Right ventricle myocardium inferior (tissue), 1 donor: ENCODE measurements at regions not wholly inside any gene's neighbourhood (a gene's known extent, or its start where the extent isn't known, plus 50 kb on each side); places are given as distances from the start of the nearest gene placed in this dataset.

Source experiments
- ATAC-seq: fragments of 200-7000 bp; cut with Tn5 transposase; one replicate; pipeline ENCODE4 v1.9.1; 2020; ENCODE audit warnings: mild to moderate bottlenecking, moderate library complexity
- DNase-seq: peaks from one replicate; pipeline ENCODE4 v3.0.0; 2021; ENCODE audit errors: missing footprints
- intact Hi-C: fragments of 100-400 bp; cut with DNase I; formaldehyde crosslinking; loops from one replicate; pipeline ENCODE4 v1.11.0; 2022
- donor health status: DM: no; HTN: yes; CAD: no; lungs with severe emphysema.

DNA sequence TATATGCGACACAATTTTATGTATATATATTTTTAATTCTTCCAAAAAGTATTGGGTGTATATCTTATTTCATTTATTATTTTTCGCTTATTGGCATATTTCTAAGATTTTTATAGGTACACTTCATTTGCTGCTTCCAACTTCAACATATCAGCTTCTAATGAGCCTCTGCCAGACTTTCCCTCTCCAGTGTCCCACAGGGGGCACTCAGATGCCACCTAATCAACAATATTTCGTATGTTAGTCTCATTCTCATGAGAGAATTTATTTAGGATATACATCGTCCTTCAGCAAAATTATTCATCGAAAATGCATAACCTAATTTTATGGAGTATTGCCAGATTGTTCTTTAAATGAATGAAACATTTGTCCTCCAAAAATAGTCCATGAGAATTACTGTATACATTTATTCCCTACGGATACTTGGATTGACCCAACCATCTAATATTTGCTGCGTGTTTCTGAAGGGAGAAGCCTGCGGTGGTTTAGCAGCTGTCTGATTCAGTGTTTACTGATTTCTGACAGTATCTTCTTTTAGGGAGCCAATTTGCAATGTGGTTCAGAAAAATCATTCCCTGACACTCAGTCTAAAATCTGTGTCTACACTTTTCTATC lies 100.6 kb upstream of the SELENOP start:
- ATAC-seq (no peak), DNase-seq (no peak)
- intact Hi-C loops, result loop anchor here (10.0 kb wide), 1 partner anchor 153 kb away; no protein-coding TSS in a partner anchor

DNA sequence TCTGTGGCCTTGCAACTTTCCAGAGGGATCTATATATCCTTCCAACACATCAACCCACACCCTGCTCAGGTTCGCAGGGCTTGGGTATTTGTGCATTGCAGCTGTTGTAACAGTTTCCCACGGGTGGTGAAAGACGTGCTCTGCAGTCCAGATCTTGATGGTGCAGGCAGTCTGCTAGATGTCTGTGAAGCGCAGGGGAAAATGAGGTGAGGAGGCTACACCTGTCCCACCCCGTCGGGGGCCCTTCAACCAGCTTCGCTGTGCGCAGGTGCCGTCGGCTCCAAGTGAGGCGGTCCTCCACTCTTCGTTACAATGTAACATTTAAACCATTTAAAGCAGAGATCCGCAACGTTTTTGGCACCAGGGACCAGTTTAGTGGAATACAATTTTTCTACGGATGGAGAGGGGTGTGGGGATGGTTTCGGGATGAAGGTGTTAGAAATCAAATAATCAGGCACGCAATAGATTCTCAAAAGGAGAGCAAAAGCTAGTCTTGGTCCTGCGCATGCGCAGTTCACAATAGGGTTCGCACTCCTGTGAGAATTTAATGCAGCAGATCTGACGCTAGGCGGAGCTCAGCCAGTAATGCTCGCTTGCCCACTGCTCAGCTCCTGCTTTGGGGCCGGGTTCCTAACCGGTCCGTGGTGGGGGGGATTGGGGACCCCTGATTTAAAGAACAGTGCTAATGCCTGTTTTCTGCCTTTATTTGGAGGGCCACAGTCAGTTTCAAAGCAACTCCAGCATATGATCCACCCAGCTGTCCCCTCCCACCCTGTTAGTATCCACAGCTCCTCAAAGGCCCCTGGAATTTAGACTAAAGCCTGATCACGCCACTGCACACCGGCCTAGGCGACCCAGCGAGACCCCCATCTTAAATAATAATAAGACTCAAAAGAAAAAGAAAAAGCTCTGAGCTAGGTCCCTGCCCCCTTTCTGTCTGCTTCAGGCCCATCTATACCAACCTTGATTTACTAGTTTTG lies 97.1 kb upstream of the SELENOP start:
- DNase-seq, result peak; percentile 96
- peak; percentile 93 for ATAC-seq
- intact Hi-C loops, result loop anchor here (2.0 to 5.0 kb wide), 3 partner anchors 132 to 480 kb away; partner anchors contain the start of gene ANXA2R

DNA sequence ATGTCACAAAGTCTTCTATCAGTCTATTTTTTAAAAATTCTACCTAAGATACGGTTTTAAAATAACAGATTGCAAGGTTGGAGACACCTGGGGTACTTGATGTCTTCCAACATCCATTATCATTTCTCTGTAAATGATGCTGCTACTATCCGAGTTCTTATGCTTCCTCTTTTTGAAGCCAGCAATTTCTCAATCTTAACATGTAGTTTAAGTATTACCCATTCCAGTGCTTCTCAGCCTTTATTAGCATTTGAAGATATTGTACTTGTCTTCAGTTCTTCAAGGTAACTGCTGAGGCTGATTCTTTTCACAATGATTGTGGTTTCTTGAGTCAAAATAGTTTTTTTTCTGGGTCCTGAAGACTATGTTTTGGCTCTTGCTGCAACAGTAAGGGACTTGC lies 96.4 kb upstream of the SELENOP start:
- DNase-seq (no peak), ATAC-seq (no peak)
- intact Hi-C loops, result loop anchor here (2.0 to 5.0 kb wide), 3 partner anchors 133 to 481 kb away; partner anchors contain the start of gene ANXA2R

DNA sequence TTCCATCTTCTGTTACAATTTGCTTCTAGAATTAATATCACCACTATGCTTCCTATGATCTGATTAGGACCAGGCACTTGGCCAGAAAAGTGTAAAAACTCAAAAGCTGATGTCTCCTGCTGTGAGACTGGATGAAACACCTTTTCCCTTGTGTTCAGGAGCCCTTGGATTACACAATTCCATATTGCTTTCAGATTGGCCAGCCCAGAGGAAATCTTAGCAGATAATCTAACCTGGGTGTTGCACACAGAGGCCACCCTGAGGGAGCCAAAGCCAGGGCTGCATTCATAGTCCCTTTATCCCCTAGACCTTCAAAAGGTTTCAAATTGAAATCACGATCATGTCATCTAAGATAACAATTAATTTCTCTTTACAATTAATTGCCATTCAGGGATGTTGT lies 94.1 kb upstream of the SELENOP start:
- intact Hi-C loops, result loop anchor here (5.0 kb wide), 1 partner anchor 201 kb away; no protein-coding TSS in a partner anchor

DNA sequence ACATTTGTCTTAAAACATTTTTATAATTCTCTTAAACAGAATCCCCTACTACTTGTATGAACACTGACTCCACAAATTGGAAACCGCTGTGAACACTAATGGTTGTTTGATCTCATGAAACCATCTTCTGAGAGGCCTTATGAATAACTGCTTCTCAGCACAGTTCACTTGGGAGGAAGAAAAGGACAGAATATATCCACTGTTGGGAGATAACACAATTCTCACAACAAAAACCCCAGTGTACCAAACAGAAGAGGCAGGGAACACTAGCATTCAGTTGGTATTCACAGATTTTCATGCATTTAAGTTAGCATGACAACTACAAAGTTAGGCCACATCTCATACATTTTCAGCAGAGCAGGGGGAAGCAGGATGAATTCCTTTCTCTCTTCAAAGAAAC lies 89.0 kb upstream of the SELENOP start:
- intact Hi-C loops, result no loop called here
- DNase-seq (no peak), ATAC-seq (no peak)

More for the DNA sequence above, 94.1 kb upstream of the SELENOP start:
- ATAC-seq (no peak), DNase-seq (no peak)

DNA sequence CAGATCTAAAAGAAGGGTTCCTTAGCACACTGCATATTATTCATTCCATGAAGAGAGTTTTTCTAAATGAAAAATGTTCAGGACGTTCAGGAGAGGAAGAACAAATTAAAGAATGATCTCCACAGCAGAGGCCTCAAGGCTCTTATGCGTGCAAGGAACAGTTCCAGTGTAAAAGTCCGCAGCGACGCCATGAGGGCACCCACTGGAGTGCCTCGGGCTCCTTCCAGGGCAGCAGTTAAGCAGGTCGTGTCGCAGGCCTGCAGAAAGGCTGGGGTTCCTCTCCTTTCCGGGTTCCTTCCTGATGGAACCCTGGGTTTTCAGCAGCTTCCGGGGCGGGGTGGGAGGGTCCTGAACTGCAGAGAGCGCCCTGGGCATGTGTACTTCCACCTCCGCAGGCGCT lies 87.1 kb upstream of the SELENOP start:
- no peak for ATAC-seq
- intact Hi-C loops, result no loop called here
- peak; percentile 59 for DNase-seq

DNA sequence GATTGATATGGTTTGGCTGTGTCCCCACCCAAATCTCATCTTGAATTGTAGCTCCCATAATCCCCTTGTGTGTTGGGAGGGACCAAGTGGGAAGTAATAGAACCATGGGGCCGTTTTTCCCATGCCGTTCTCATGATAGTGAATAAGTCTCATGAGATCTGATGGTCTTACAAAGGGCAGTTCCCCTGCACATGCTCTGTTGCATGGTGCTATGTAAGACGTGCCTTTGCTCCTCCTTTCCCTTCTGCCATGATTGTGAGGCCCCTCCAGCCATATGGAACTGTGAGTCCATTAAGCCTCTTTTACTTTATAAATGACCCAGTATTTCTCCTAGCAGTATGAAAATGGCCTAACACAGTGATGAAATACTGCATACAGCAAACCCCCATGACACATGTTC lies 84.8 kb upstream of the SELENOP start:
- no peak for ATAC-seq
- intact Hi-C loops, result no loop called here
- DNase-seq, result no peak

DNA sequence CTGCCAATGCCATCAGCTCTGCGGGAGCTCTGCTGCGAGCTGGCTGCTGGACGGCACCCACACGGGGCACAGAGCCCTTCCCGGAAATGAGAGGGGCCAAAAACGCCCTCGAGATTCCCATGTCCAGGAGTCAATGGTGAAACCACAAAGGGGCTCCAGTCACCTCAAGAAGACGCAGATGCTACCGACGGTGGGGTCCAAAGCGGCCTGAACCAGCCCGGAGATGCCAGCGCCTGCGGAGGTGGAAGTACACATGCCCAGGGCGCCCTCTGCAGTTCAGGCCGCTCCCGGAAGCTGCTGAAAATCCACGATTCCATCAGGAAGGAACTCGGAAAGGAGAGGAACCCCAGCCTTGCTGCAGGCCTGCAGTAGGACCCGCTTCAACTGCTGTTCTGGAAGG lies 82.4 kb upstream of the SELENOP start:
- intact Hi-C loops, result loop anchor here (5.0 kb wide), 1 partner anchor 1032 kb away; no protein-coding TSS in a partner anchor
- peak; percentile 70 for DNase-seq
- no peak for ATAC-seq

DNA sequence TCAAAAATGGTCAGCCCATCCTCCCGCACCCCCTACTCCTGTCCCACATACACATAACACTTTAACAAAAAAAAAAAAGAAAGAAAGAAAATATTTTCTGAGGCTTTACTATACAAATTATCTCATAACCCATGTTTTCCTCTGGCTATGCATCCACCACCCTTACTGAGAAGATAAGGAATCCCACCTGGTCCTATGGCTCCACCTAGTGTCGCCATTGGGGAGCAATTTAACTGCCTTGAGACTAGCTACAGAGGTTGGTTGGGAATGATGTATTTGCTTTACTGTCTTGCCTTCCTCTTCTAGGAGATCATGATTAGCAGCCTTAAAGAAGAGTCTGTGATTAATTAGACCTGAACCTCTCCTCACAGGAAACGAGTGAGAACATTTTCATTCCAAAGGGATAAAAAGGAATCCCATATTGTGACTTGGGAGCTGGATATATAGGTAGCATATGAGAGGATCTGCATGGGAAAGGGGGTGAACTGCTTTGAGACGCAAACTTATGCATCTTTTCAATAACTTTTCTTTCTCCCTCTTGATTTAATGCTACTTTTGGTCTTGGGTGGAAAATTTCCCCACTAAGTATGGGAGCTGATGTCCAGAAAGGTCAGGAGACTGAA lies 77.7 kb upstream of the SELENOP start:
- ATAC-seq, result peak; percentile 88
- DNase-seq, result no peak
- intact Hi-C loops, result loop anchor here (2.0 to 10.0 kb wide), 3 partner anchors 81 to 465 kb away; partner anchors contain the start of gene GHR

DNA sequence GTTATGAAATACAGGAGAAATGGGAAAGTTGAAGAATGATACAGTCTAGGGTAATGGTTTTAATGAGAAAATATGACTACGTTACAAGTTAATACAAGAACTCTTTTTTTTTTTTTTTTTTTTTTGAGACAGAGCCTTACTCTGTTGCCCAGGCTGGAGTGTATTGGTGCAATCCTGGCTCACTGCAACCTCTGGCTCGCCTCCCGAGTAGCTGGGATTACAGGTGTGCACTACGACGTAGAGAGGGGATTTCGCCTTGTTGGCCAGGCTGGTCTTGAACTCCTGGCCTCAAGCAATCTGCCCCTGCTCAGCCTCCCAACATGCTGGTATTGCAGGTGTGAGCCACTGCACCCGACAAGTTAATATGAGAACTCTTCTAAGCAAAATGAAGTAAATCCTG lies 77.1 kb upstream of the SELENOP start:
- DNase-seq (no peak), ATAC-seq (peak; percentile 24)
- intact Hi-C loops, result loop anchor here (2.0 to 10.0 kb wide), 3 partner anchors 80 to 464 kb away; partner anchors contain the start of gene GHR

DNA sequence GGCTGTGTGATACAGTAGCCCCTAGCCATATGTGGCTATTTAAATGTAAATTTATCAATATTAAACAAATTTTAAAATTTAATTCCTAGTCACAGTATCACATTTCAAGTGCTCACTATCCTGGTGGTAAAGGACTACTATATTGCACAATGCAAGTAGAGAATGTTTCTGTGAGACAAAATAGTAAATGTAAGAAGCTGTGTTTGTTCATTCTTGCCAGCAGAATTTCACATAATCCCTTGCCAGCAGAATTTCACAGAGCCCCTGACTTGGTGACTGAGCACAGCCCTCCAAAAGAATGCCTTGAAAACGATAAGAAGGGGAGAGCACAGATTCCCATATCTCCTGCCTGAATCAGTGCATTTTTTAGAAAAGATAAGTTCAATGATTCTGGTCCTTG lies 75.9 kb upstream of the SELENOP start:
- intact Hi-C loops, result loop anchor here (10.0 kb wide), 2 partner anchors 123 to 463 kb away; partner anchors contain the start of gene GHR
- DNase-seq, result no peak
- no peak for ATAC-seq

DNA sequence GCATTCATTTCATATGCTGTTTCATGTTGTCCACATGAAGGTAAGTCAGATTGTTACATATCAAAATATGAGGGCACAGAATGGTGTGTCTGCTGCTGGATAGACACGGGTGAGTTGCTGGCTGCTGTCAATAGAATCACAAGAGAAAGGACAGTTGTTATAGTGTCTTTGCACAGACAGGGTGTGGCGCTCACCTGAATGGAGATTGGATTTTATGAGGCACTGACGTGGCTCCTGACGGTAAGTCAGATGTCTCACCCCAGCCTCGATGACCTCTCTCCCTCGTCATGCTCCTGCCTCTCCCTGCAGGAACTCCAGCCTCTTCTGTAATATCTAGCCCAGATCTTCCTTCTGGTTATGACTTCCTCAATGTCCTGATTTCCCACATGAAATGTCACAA lies 75.4 kb upstream of the SELENOP start:
- DNase-seq (no peak), ATAC-seq (peak; percentile 35)
- intact Hi-C loops, result loop anchor here (10.0 kb wide), 2 partner anchors 122 to 462 kb away; partner anchors contain the start of gene GHR

DNA sequence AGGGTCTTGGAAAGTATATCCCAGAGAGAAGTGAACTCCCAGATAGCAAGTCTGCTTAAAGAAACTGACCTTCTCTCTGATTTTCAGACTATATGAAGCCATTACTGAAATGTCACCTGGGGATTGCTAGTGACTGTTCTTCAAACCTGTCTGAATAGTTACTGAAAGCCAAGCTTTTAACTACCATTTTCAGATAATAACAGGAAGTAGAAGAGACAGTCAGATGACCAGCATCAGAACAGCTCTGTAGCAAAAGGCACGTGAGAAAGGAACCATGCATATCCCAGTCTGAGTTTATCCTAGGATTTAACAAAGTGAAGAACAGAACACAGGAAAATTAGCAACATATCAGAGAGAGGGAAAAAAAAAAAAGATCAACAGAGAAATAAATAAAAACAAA lies 74.9 kb upstream of the SELENOP start:
- intact Hi-C loops, result loop anchor here (10.0 kb wide), 2 partner anchors 122 to 462 kb away; partner anchors contain the start of gene GHR
- no peak for ATAC-seq
- DNase-seq, result no peak

DNA sequence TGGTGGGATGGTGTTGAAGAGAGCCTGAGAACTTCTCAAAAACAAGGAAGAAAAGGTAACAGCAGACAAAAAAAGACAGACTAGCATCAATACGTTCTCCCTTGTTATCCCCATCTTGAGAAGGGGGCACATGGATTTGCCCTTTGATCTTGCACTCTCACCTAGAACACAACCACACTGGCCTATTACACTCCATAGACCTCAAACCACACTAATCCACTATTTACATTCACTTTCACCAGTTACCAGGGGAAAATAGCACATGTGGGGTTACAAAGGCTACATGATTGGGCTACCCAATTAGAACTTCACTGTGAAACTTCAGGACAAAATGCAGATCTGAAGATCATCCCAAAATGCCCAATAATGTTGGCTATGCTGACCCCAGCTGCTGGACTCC lies 72.6 kb upstream of the SELENOP start:
- DNase-seq (no peak), ATAC-seq (no peak)
- intact Hi-C loops, result loop anchor here (10.0 kb wide), 2 partner anchors 120 to 460 kb away; partner anchors contain the start of gene GHR

DNA sequence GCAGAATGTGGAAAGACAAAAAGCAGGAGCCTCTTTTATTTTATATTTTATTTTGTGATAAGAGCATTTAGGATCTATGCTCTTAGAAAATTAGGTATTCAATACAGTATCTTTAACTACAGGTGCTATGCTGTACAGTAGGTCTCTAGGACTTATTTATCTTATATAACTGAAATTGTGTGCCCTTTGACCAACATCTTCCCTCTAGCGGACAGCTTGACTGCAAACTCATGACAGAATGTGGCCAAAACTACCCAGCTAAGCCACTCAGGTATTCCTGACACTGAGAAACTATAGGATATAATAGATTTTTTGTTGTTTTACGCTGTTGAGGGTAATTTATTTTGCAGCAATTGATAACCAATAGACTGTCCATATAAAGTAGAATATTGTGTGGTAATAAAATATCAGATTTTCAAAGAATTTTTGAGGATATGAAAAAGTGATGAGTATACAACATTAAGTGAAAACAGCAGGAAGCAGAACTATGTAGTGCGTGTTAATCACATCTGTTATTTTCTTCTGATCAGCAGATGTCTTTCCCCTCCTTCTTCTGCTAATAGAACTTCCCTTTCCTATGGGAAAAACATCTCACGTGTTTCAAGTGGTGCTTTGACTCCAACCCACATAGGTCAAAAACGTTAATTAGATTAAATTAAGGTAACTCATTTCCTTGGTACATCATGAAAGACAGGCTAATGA lies 69.9 kb upstream of the SELENOP start:
- DNase-seq (no peak), ATAC-seq (peak; percentile 61)
- intact Hi-C loops, result loop anchor here (10.0 kb wide), 2 partner anchors 117 to 457 kb away; partner anchors contain the start of gene GHR

DNA sequence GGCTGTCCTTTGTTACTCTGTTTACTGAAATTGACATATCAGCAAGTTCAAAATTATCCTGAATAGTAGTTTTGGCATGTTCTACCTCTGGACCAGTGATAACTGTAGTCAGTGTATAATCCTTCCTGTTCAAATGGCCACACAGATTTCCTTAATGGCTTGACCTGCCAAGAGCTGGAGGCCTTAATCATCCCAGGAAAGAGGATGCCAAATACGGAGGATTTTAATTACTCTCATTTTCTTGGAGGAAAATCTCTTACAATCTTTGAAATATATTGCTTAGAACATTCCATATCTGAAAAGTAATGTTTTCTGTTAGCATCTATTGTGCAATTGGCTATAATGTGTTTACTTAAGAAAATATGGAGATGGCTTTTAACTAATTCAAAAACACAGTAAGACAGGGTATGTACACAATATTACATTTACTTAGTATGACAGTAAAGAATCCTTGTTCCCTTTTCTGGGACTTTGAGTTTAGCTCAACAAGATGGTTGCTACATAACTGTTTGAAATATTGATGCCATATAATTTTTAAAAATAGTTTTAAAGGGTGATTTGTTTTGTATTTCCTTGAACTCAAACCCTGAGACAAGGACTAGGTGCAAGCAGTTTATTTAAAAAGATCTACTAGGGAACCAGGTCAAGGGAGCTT lies 68.9 kb upstream of the SELENOP start:
- intact Hi-C loops, result loop anchor here (10.0 kb wide), 2 partner anchors 116 to 456 kb away; partner anchors contain the start of gene GHR
- ATAC-seq (no peak), DNase-seq (no peak)

DNA sequence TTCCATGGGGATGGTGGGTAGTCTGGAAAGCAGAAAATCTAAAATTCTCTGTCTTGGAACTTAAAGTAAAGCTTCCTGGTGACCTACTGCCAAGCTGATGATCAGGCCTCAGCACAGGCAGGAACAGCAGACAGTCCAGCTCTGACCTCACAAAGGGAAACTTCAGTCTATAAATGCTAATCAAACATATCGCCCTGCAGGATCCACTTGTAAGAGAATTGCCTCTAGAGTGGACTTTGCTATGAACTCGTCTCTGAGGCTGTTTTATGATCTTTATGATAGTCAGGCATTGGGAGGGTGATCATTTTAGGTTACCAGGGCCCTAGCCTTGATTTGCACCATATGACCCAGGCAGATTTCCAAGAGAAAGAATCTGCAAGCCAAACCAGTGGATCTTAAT lies 67.6 kb upstream of the SELENOP start:
- DNase-seq (no peak), ATAC-seq (no peak)
- intact Hi-C loops, result no loop called here

DNA sequence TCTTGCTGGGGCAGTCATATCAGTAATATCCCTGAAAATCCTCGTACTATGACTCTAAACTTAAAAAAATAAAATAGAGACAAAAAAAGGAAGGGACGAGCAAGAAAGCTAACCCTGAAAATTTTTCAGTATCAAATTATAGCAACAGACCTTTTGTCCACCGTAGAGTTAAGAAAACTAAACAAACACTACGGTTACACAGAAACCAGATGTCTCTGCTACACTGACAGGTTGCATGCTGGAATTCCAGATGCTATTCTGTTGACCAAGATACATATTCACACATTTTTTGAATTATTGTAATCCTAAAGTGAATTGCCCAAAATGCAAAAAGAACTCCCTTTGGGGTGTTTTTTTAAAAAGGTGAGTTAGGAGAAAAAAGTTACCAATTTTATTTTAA lies 66.9 kb upstream of the SELENOP start:
- ATAC-seq (no peak), DNase-seq (no peak)
- intact Hi-C loops, result no loop called here
